Left ventricle myocardium inferior (tissue), 1 donor: ENCODE measurements at regions not wholly inside any gene's neighbourhood (a gene's known extent, or its start where the extent isn't known, plus 50 kb on each side); places are given as distances from the start of the nearest gene placed in this dataset.

Experiments used
- DNase-seq: peaks from one replicate; pipeline ENCODE4 v3.0.0-alpha.2; 2020
- H3K27ac ChIP-seq: fragments of 200-600 bp; replicated peaks from 2 replicates; pipeline ENCODE4 v1.8.0; 2021
- H3K27me3 ChIP-seq: fragments of 200-600 bp; 2 replicates; pipeline ENCODE4 v1.8.0; 2021; ENCODE audit warnings: low read depth
- H3K36me3 ChIP-seq: fragments of 200-600 bp; 2 replicates; pipeline ENCODE4 v1.8.0; 2021
- H3K4me1 ChIP-seq: fragments of 200-600 bp; 2 replicates; pipeline ENCODE4 v1.8.0; 2021
- H3K4me3 ChIP-seq: fragments of 200-600 bp; 2 replicates; pipeline ENCODE4 v1.8.0; 2021; ENCODE audit warnings: mild to moderate bottlenecking, moderate library complexity
- H3K9me3 ChIP-seq: fragments of 200-600 bp; replicated peaks from 2 replicates; pipeline ENCODE4 v1.8.0; 2021
- CTCF ChIP-seq: fragments of 200-600 bp; IDR thresholded peaks from 2 replicates; pipeline ENCODE4 v1.8.0; 2021; ENCODE audit warnings: antibody characterized with exemption, mild to moderate bottlenecking, borderline replicate concordance
- intact Hi-C: fragments of 100-400 bp; cut with micrococcal nuclease; formaldehyde crosslinking; loops from one replicate; pipeline ENCODE4 v1.11.0; 2022
- donor health status: DM: no; HTN: yes; CAD: no; lungs with severe emphysema.

GRCh38 chr13:97121894-97122293 is 100.2 kb upstream of the MBNL2 start:
- no peak for TF ChIP-seq CTCF
- H3K4me1 ChIP-seq, result peaks cover 61% of the 10 kb centered on the region

GRCh38 chr13:97122381-97122996 is 99.6 kb upstream of the MBNL2 start:
- H3K27me3 ChIP-seq, result no peaks in the 10 kb centered on the region
- TF ChIP-seq CTCF, result no peak
- no peak for DNase-seq
- H3K27ac ChIP-seq, result no peak overlapping the region
- no peaks in the 10 kb centered on the region for H3K36me3 ChIP-seq
- peaks cover 55% of the 10 kb centered on the region for H3K4me1 ChIP-seq
- H3K4me3 ChIP-seq, result no peak overlapping the region
- intact Hi-C loops, result no loop called here
- H3K9me3 ChIP-seq, result no peaks in the 10 kb centered on the region

More at GRCh38 chr13:97121894-97122293, 100.2 kb upstream of the MBNL2 start:
- Histone ChIP-seq H3K27me3 (no peaks in the 10 kb centered on the region), H3K36me3 (no peaks in the 10 kb centered on the region), H3K9me3 (no peaks in the 10 kb centered on the region), H3K4me3 (no peak overlapping the region), H3K27ac (no peak overlapping the region)
- no peak for DNase-seq
- intact Hi-C loops, result no loop called here

GRCh38 chr13:97124206-97124605 is 97.9 kb upstream of the MBNL2 start:
- no peaks in the 10 kb centered on the region for H3K36me3 ChIP-seq
- peak overlapping the region; percentile 79 for H3K27ac ChIP-seq

GRCh38 chr13:97124915-97125809 is 97.0 kb upstream of the MBNL2 start:
- H3K9me3 ChIP-seq, result no peaks in the 10 kb centered on the region
- DNase-seq, result no peak
- H3K27ac ChIP-seq, result peak overlapping the region; percentile 79
- H3K27me3 ChIP-seq, result no peaks in the 10 kb centered on the region
- intact Hi-C loops, result no loop called here
- H3K4me1 ChIP-seq, result peaks cover 50% of the 10 kb centered on the region
- no peaks in the 10 kb centered on the region for H3K36me3 ChIP-seq
- H3K4me3 ChIP-seq, result peak overlapping the region; percentile 26
- peak; percentile 43 for TF ChIP-seq CTCF

More at GRCh38 chr13:97124206-97124605, 97.9 kb upstream of the MBNL2 start:
- Histone ChIP-seq H3K4me3 (no peak overlapping the region), H3K9me3 (no peaks in the 10 kb centered on the region), H3K4me1 (peaks cover 50% of the 10 kb centered on the region), H3K27me3 (no peaks in the 10 kb centered on the region)
- intact Hi-C loops, result no loop called here
- DNase-seq, result no peak
- TF ChIP-seq CTCF, result no peak

GRCh38 chr13:97125810-97126738 is 96.1 kb upstream of the MBNL2 start:
- intact Hi-C loops, result no loop called here
- Histone ChIP-seq H3K4me1 (peaks cover 50% of the 10 kb centered on the region), H3K27ac (peak overlapping the region; percentile 79), H3K36me3 (no peaks in the 10 kb centered on the region), H3K27me3 (no peaks in the 10 kb centered on the region), H3K4me3 (peak overlapping the region; percentile 26), H3K9me3 (no peaks in the 10 kb centered on the region)
- TF ChIP-seq CTCF, result no peak
- DNase-seq, result peak; percentile 23
